GM18520 (cell line): ENCODE measurements at regions not wholly inside any gene's neighbourhood (a gene's known extent, or its start where the extent isn't known, plus 50 kb on each side); places are given as distances from the start of the nearest gene placed in this dataset.

ENCODE experiments used
- ATAC-seq: cut with Tn5 transposase; IDR thresholded peaks from one replicate; pipeline ENCODE4 v1.9.1; 2021; ENCODE audit not compliant: unreplicated experiment

GRCh38 chr7:41054960-41055661 is 647.8 kb downstream of the INHBA start:
- ATAC-seq, result no peak

- ATAC-seq, result no peak
Observed at GRCh38 chr7:41053820-41054219, 649.1 kb downstream of the INHBA start.

GRCh38 chr7:41052736-41053135 is 650.2 kb downstream of the INHBA start:
- ATAC-seq, result no peak

GRCh38 chr7:41052201-41052600 is 650.7 kb downstream of the INHBA start:
- ATAC-seq, result no peak

GRCh38 chr7:41051535-41051934 is 651.4 kb downstream of the INHBA start:
- ATAC-seq, result no peak

GRCh38 chr7:41051062-41051461 is 651.8 kb downstream of the INHBA start:
- ATAC-seq, result no peak

GRCh38 chr7:41048771-41049170 is 654.1 kb downstream of the INHBA start:
- ATAC-seq, result no peak

GRCh38 chr7:41047789-41048191 is 655.1 kb downstream of the INHBA start:
- no peak for ATAC-seq

- ATAC-seq, result no peak
Observed at GRCh38 chr7:41047211-41047610, 655.7 kb downstream of the INHBA start.

- no peak for ATAC-seq
Observed at GRCh38 chr7:41046776-41047175, 656.1 kb downstream of the INHBA start.

GRCh38 chr7:41046221-41046761 is 656.6 kb downstream of the INHBA start:
- no peak for ATAC-seq

GRCh38 chr7:41045556-41046123 is 657.2 kb downstream of the INHBA start:
- ATAC-seq, result no peak

- no peak for ATAC-seq
Observed at GRCh38 chr7:41039981-41040380, 662.9 kb downstream of the INHBA start.

GRCh38 chr7:41039386-41039953 is 663.4 kb downstream of the INHBA start:
- no peak for ATAC-seq

GRCh38 chr7:41038211-41038610 is 664.7 kb downstream of the INHBA start:
- no peak for ATAC-seq

- ATAC-seq, result no peak
Observed at GRCh38 chr7:41037691-41038090, 665.2 kb downstream of the INHBA start.

GRCh38 chr7:41035794-41036193 is 667.1 kb downstream of the INHBA start:
- no peak for ATAC-seq

GRCh38 chr7:41033500-41033899 is 669.4 kb downstream of the INHBA start:
- ATAC-seq, result no peak

- no peak for ATAC-seq
Observed at GRCh38 chr7:41030673-41031072, 672.2 kb downstream of the INHBA start.

GRCh38 chr7:41029072-41029499 is 673.8 kb downstream of the INHBA start:
- ATAC-seq, result no peak

GRCh38 chr7:41028580-41028979 is 674.3 kb downstream of the INHBA start:
- ATAC-seq, result no peak

- no peak for ATAC-seq
Observed at GRCh38 chr7:41027428-41028115, 675.3 kb downstream of the INHBA start.
